HCT116 (cell line): ENCODE measurements at regions not wholly inside any gene's neighbourhood (a gene's known extent, or its start where the extent isn't known, plus 50 kb on each side); places are given as distances from the start of the nearest gene placed in this dataset.

ENCODE experiments used
- ATAC-seq: fragments of 200-7000 bp; cut with Tn5 transposase; 2 replicates; pipeline ENCODE4 v1.9.1; 2020; ENCODE audit warnings: mild to moderate bottlenecking, moderate library complexity
- BruUV-seq: library from RNA; stranded (reverse); fragments of 400-500 nt; replicated peaks from 2 replicates; lab custom pipeline; 2021; lab: Mats Ljungman, UMichigan
- CTCF ChIA-PET: fragments of 300-600 bp; sonication (Branson Sonifier 250); formaldehyde crosslinking; loops from one replicate; lab custom pipeline; 2021; ENCODE audit warnings: antibody characterized with exemption; lab: Charles Lee
- POLR2A ChIA-PET: fragments of 300-600, 350-600 bp; sonication (Branson Sonifier 250); formaldehyde crosslinking; loops from one replicate; lab custom pipeline; 2021; ENCODE audit warnings: antibody characterized with exemption; lab: Charles Lee
- RAD21 ChIA-PET, 2 experiments: fragments of 300-600 bp; sonication (Branson Sonifier 250); formaldehyde crosslinking; loops; one replicate each; lab custom pipeline; 2023; ENCODE audit warnings: low total read pairs in 2 of 2; ENCODE audit not compliant: uncharacterized antibody in 2 of 2, unreplicated experiment in 2 of 2, low non-redundant PET in 1 of 2; lab: Charles Lee
- DNase-seq: peaks from one replicate; pipeline ENCODE4 v3.0.0-alpha.2; 2010; ENCODE audit warnings: low read depth, low spot score
- H2AFZ ChIP-seq: fragments of 200-600 bp; shearing (Covaris generic), sonication (generic); 2 replicates; pipeline ENCODE4 v1.6.1; 2017; ENCODE audit warnings: low read depth, mixed run types, mixed read lengths, antibody characterized with exemption, low read length; ENCODE audit not compliant: poor library complexity, severe bottlenecking
- H3K27ac ChIP-seq: 2 replicates; pipeline ENCODE4 v1.5.1; 2012; ENCODE audit warnings: low read depth, low read length
- H3K27me3 ChIP-seq: fragments of 200-600 bp; sonication (generic); 2 replicates; pipeline ENCODE4 v1.6.1; 2016; ENCODE audit warnings: mixed run types, low read length, mixed read lengths; ENCODE audit not compliant: insufficient read depth
- H3K36me3 ChIP-seq, 2 experiments: fragments of 200-500 bp in 1 of 2; fragments of 200-600 bp in 1 of 2; sonication (Bioruptor generic) in 1 of 2; sonication (generic) in 1 of 2; 2 replicates each; pipeline versions ENCODE4 v1.5.1 to v1.6.1; 2014 to 2016; ENCODE audit warnings: low read length in 2 of 2, inconsistent platforms in 1 of 2, mixed read lengths in 1 of 2, mixed run types in 1 of 2; ENCODE audit not compliant: insufficient read depth in 2 of 2, control insufficient read depth in 1 of 2
- H3K4me1 ChIP-seq, 2 experiments: fragments of 200-600 bp in 1 of 2; sonication (generic) in 1 of 2; 2 replicates each; pipeline versions ENCODE4 v1.5.1 to v1.6.1; 2012 to 2017; ENCODE audit warnings: low read length in 2 of 2, inconsistent platforms in 1 of 2, mild to moderate bottlenecking in 1 of 2, mixed read lengths in 1 of 2, mixed run types in 1 of 2, moderate library complexity in 1 of 2; ENCODE audit not compliant: insufficient read depth in 2 of 2, control insufficient read depth in 1 of 2
- H3K4me2 ChIP-seq: fragments of 200-600 bp; sonication (generic); 2 replicates; pipeline ENCODE4 v1.6.1; 2017; ENCODE audit warnings: mixed run types, low read length, mixed read lengths
- H3K4me3 ChIP-seq, 2 experiments: fragments of 200-600 bp in 1 of 2; sonication (generic) in 1 of 2; replicated peaks in 1 of 2; 2 replicates each; pipeline ENCODE4 v1.5.1; 2011 to 2016; ENCODE audit warnings: low read length in 2 of 2, control low read depth in 1 of 2, low read depth in 1 of 2, mild to moderate bottlenecking in 1 of 2, mixed read lengths in 1 of 2, mixed run types in 1 of 2
- H3K79me2 ChIP-seq: fragments of 200-600 bp; sonication (generic); 2 replicates; pipeline ENCODE4 v1.6.1; 2017; ENCODE audit warnings: mild to moderate bottlenecking, mixed run types, low read length, moderate library complexity, mixed read lengths; ENCODE audit not compliant: insufficient read depth
- H3K9ac ChIP-seq: fragments of 200-600 bp; sonication (generic); 2 replicates; pipeline ENCODE4 v1.6.1; 2016; ENCODE audit warnings: low read length, mixed read lengths
- H3K9me2 ChIP-seq: fragments of 200-600 bp; sonication (generic), shearing (Covaris generic); 2 replicates; pipeline ENCODE4 v1.6.1; 2017; ENCODE audit warnings: mixed run types, mild to moderate bottlenecking, moderate library complexity; ENCODE audit not compliant: insufficient read depth
- H3K9me3 ChIP-seq, 2 experiments: fragments of 200-500 bp in 1 of 2; fragments of 200-600 bp in 1 of 2; sonication (Bioruptor generic) in 1 of 2; sonication (generic) in 1 of 2; 2 replicates each; pipeline ENCODE4 v1.6.1; 2014 to 2017; ENCODE audit warnings: low read length in 2 of 2, mixed read lengths in 2 of 2, inconsistent platforms in 1 of 2, low read depth in 1 of 2, mild to moderate bottlenecking in 1 of 2, mixed run types in 1 of 2, moderate library complexity in 1 of 2; ENCODE audit not compliant: control insufficient read depth in 1 of 2, insufficient read depth in 1 of 2
- H4K20me1 ChIP-seq: fragments of 200-600 bp; sonication (generic), shearing (Covaris generic); 2 replicates; pipeline ENCODE4 v1.6.1; 2017; ENCODE audit warnings: mixed run types, mild to moderate bottlenecking, moderate library complexity; ENCODE audit not compliant: insufficient read depth
- CEBPB ChIP-seq: IDR thresholded peaks from 2 replicates; pipeline ENCODE4 v1.6.1; 2012; ENCODE audit warnings: low read depth
- EGR1 ChIP-seq: IDR thresholded peaks from 2 replicates; pipeline ENCODE4 v1.6.1; 2012; ENCODE audit warnings: low read depth
- EZH2 ChIP-seq: fragments of 200-600 bp; sonication (generic); IDR thresholded peaks from 2 replicates; pipeline ENCODE4 v1.6.1; 2017; ENCODE audit warnings: antibody characterized with exemption, mixed run types
- FOSL1 ChIP-seq: IDR thresholded peaks from 2 replicates; pipeline ENCODE4 v1.6.1; 2012; ENCODE audit warnings: low read depth
- JUND ChIP-seq: IDR thresholded peaks from 2 replicates; pipeline ENCODE4 v1.6.1; 2012
- POLR2AphosphoS5 ChIP-seq: IDR thresholded peaks from 2 replicates; pipeline ENCODE4 v1.6.1; 2011; ENCODE audit warnings: mild to moderate bottlenecking, low read depth, low read length, moderate library complexity
- RAD21 ChIP-seq: IDR thresholded peaks from 2 replicates; pipeline ENCODE4 v1.6.1; 2012; ENCODE audit warnings: low read depth, mild to moderate bottlenecking
- SIN3A ChIP-seq: IDR thresholded peaks from 2 replicates; pipeline ENCODE4 v1.6.1; 2012; ENCODE audit warnings: low read depth
- SP1 ChIP-seq: IDR thresholded peaks from 2 replicates; pipeline ENCODE4 v1.6.1; 2012; ENCODE audit warnings: low read depth
- SRF ChIP-seq: IDR thresholded peaks from 2 replicates; pipeline ENCODE4 v1.6.1; 2012; ENCODE audit warnings: low read depth
- YY1 ChIP-seq: IDR thresholded peaks from 2 replicates; pipeline ENCODE4 v1.6.1; 2011; ENCODE audit warnings: low read length, low read depth, moderate library complexity, mild to moderate bottlenecking; ENCODE audit not compliant: insufficient replicate concordance; ENCODE audit errors: extremely low read depth
- ZFX ChIP-seq: fragments of 450-650 bp; IDR thresholded peaks from 2 replicates; pipeline ENCODE4 v1.6.1; 2017
- ZNF274 ChIP-seq: fragments of 200-500 bp; sonication (Bioruptor generic); IDR thresholded peaks from 2 replicates; pipeline ENCODE4 v1.6.1; 2014; ENCODE audit warnings: mild to moderate bottlenecking, low read depth, low read length, inconsistent platforms
- intact Hi-C: fragments of 100-400 bp; cut with micrococcal nuclease; formaldehyde crosslinking; loops from 2 replicates; pipeline ENCODE4 v1.10.0; 2022
- TF ChIP-seq, protein P1 (sequence below): IDR thresholded peaks from 2 replicates; pipeline ENCODE4 v1.6.1; 2012
- TF ChIP-seq, protein P2 (sequence below): IDR thresholded peaks from 2 replicates; pipeline ENCODE4 v1.6.1; 2012; ENCODE audit warnings: low read depth

DNA sequence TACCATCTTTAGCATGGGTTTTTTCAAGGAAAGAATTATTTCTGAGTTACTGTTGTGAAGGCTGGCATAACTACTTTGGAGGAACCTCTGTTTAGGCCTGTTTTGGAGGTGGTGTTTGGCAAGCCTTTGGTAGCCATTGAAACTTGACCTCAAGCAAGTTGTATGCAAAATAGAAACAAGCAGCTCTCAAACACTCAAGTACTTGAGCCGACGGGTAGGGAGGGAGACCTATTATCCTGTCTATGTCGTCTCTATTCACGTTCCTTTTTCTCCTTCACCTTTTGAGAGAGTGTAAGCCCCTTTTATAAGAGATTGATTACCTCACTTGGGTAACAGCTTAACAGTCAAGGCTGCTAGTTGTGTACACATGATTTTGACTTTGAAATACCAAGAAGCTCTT, 878.3 kb upstream of the CXADR start:
- H2AFZ ChIP-seq = no peak overlapping the region
- H3K27ac ChIP-seq = no peak overlapping the region
- ChIA-PET RAD21 (no interaction called here), CTCF (no interaction called here), POLR2A (no interaction called here)
- no peaks in the 10 kb centered on the region for H3K9me2 ChIP-seq
- peaks cover 11 to 12% of the 10 kb centered on the region in 2 experiments; a peak in 2 of 4 replicates for H3K9me3 ChIP-seq
- no TSS peak for BruUV-seq
- intact Hi-C loops = no loop called here
- DNase-seq (no peak), ATAC-seq (no peak)
- H4K20me1 ChIP-seq = no peaks in the 10 kb centered on the region
- H3K4me1 ChIP-seq = no peaks in the 10 kb centered on the region
- H3K9ac ChIP-seq = no peak overlapping the region
- no peaks in the 10 kb centered on the region for H3K79me2 ChIP-seq
- no peak overlapping the region for H3K4me3 ChIP-seq
- TF ChIP-seq ZNF274 (no peak), EGR1 (no peak), ZFX (no peak), SIN3A (no peak), YY1 (no peak), RAD21 (no peak), SP1 (no peak), FOSL1 (no peak), SRF (no peak), CEBPB (no peak), EZH2 (no peak), JUND (no peak), POLR2AphosphoS5 (no peak)
- TF ChIP-seq, protein P1, sequence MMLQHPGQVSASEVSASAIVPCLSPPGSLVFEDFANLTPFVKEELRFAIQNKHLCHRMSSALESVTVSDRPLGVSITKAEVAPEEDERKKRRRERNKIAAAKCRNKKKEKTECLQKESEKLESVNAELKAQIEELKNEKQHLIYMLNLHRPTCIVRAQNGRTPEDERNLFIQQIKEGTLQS = no peak
- TF ChIP-seq, protein P2, sequence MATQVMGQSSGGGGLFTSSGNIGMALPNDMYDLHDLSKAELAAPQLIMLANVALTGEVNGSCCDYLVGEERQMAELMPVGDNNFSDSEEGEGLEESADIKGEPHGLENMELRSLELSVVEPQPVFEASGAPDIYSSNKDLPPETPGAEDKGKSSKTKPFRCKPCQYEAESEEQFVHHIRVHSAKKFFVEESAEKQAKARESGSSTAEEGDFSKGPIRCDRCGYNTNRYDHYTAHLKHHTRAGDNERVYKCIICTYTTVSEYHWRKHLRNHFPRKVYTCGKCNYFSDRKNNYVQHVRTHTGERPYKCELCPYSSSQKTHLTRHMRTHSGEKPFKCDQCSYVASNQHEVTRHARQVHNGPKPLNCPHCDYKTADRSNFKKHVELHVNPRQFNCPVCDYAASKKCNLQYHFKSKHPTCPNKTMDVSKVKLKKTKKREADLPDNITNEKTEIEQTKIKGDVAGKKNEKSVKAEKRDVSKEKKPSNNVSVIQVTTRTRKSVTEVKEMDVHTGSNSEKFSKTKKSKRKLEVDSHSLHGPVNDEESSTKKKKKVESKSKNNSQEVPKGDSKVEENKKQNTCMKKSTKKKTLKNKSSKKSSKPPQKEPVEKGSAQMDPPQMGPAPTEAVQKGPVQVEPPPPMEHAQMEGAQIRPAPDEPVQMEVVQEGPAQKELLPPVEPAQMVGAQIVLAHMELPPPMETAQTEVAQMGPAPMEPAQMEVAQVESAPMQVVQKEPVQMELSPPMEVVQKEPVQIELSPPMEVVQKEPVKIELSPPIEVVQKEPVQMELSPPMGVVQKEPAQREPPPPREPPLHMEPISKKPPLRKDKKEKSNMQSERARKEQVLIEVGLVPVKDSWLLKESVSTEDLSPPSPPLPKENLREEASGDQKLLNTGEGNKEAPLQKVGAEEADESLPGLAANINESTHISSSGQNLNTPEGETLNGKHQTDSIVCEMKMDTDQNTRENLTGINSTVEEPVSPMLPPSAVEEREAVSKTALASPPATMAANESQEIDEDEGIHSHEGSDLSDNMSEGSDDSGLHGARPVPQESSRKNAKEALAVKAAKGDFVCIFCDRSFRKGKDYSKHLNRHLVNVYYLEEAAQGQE = no peak
- H3K27me3 ChIP-seq = no peaks in the 10 kb centered on the region
- no peak overlapping the region for H3K4me2 ChIP-seq
- H3K36me3 ChIP-seq = no peaks in the 10 kb centered on the region
